ENCODE measurements at regions not wholly inside any gene's neighbourhood (a gene's known extent, or its start where the extent isn't known, plus 50 kb on each side); places are given as distances from the start of the nearest gene placed in this dataset.
"Not testable (repeated sequence)": the region's sequence is repeated elsewhere in the genome, so short reads cannot be mapped to it uniquely, and the experiment has no call there.

DNA sequence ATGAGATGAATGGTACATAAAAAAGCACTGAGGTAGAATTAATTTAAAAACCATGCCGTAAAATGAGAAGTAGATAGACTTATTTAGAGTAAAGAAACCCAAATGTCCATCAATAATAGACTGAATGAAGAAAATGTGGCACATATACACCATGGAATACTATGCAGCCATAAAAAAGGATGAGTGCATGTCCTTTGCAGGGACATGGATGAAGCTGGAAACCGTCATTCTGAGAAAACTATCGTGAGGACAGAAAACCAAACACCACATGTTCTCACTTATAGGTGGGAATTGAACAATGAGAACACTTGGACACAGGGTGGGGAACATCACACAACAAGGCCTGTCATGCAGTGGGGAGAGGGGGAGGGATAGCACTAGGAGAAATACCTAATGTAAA lies 126.4 kb downstream of the KLRB1 start:
- H3K9me3 ChIP-seq (ENCODE audit: control insufficient read depth, insufficient read depth, low read length); H3K27me3 ChIP-seq (ENCODE audit: control insufficient read depth, insufficient read depth, low read length); H3K4me1 ChIP-seq (ENCODE audit: control insufficient read depth, insufficient read depth, low read length); H3K36me3 ChIP-seq (ENCODE audit: control insufficient read depth, insufficient read depth, low read length); H3K27ac ChIP-seq (ENCODE audit: low read depth, low read length); H3K4me3 ChIP-seq (ENCODE audit: low read depth, low read length); DNase-seq (ENCODE audit: low read depth in 4 of 6, low spot score in 6 of 6): not testable (repeated sequence)
- no CpG with 5 or more reads among the region's 3 CpGs for WGBS (ENCODE audit: insufficient coverage)

DNA sequence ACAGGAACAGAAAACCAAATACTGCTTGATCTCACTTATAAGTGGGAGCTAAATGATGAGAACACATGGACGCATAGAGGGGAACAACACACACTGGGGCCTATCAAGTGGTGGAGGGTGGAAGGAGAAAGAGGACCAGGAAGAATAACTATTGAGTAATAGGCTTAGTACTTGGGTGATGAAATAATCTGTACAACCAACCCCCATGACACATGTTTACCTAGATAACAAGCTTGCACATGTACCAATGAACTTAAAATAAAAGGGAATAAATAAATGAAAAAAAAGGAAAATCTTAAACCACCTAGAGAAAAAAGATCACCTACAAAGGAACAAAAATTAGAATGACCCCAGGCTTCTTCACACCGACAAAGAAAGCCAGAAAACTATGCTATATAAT lies 133.5 kb downstream of the KLRB1 start:
- no CpG with 5 or more reads among the region's 2 CpGs for WGBS (ENCODE audit: insufficient coverage)

DNA sequence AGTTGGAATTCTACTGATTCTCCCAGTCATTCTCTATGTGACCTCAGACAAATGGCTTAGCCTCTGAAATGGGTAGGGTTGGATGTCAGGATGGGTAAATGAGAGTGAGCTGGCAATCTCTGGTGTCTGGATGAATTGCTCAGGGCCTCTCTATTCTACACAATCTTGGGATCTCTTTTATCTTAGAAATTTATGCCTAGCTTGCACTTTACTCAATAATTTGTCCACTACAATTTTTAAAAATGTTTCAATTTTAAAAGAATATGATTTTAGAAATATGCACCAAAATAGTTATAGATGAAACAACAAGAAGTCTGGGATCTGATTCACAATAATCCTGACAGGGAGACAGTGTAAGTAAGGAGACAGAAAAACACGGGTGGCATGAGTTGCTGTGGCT lies 134.1 kb downstream of the KLRB1 start:
- not testable (repeated sequence) for H3K27me3 ChIP-seq (ENCODE audit: control insufficient read depth, insufficient read depth, low read length); H3K36me3 ChIP-seq (ENCODE audit: control insufficient read depth, insufficient read depth, low read length); H3K4me1 ChIP-seq (ENCODE audit: control insufficient read depth, insufficient read depth, low read length); H3K27ac ChIP-seq (ENCODE audit: low read depth, low read length); H3K4me3 ChIP-seq (ENCODE audit: low read depth, low read length); DNase-seq (ENCODE audit: low read depth in 4 of 6, low spot score in 6 of 6); H3K9me3 ChIP-seq (ENCODE audit: control insufficient read depth, insufficient read depth, low read length)
- WGBS (ENCODE audit: insufficient coverage) = no CpG with 5 or more reads among the region's 1 CpG

More for the DNA sequence above, 133.5 kb downstream of the KLRB1 start:
- not testable (repeated sequence) for DNase-seq (ENCODE audit: low read depth in 4 of 6, low spot score in 6 of 6); H3K36me3 ChIP-seq (ENCODE audit: control insufficient read depth, insufficient read depth, low read length); H3K27ac ChIP-seq (ENCODE audit: low read depth, low read length); H3K4me1 ChIP-seq (ENCODE audit: control insufficient read depth, insufficient read depth, low read length); H3K4me3 ChIP-seq (ENCODE audit: low read depth, low read length); H3K27me3 ChIP-seq (ENCODE audit: control insufficient read depth, insufficient read depth, low read length); H3K9me3 ChIP-seq (ENCODE audit: control insufficient read depth, insufficient read depth, low read length)

DNA sequence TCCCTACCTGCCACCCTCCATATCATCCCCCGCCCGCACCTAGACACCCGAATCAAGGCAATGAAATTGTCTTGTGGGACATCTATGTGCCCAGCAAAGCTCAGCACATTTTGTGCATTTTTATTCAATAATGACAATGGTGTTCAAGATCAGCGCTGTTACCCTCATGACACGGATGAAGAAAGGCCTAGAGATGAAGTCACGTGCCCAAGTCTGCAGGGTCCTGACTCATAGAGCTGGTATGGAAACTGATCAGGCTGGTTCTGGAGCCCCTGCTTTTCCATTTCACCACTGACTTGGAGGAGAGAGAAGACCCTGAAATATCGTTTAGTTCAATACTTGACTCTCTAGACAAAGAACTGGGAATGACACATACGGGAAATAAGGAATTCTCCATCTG lies 136.2 kb downstream of the KLRB1 start:
- not testable (repeated sequence) for H3K9me3 ChIP-seq (ENCODE audit: control insufficient read depth, insufficient read depth, low read length); H3K27me3 ChIP-seq (ENCODE audit: control insufficient read depth, insufficient read depth, low read length); DNase-seq (ENCODE audit: low read depth in 4 of 6, low spot score in 6 of 6); H3K4me3 ChIP-seq (ENCODE audit: low read depth, low read length); H3K27ac ChIP-seq (ENCODE audit: low read depth, low read length); H3K36me3 ChIP-seq (ENCODE audit: control insufficient read depth, insufficient read depth, low read length); H3K4me1 ChIP-seq (ENCODE audit: control insufficient read depth, insufficient read depth, low read length)
- WGBS (ENCODE audit: insufficient coverage) = 97% methylated on average over 4 of the region's 8 CpGs

DNA sequence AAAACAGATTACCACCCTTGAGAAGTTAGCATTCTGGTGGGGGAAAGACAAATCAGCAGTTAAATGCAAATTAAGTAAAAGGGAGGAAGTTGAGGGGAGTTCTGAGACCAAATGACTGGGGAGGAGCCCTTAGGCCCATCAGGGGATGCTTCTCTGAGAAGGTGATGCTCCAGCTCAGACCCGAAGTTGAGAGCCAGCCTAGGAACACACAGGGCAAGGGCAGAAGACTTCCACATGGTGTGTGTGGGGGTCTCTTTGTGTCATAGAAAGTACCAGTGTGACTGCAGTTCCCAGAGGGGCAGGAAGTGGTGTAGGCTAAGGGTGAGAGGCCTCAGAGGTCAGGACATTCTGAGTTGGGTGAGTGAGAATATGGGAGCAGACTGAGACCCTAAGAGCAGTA lies 137.3 kb downstream of the KLRB1 start:
- not testable (repeated sequence) for H3K4me3 ChIP-seq (ENCODE audit: low read depth, low read length); DNase-seq (ENCODE audit: low read depth in 4 of 6, low spot score in 6 of 6); H3K9me3 ChIP-seq (ENCODE audit: control insufficient read depth, insufficient read depth, low read length); H3K27me3 ChIP-seq (ENCODE audit: control insufficient read depth, insufficient read depth, low read length); H3K27ac ChIP-seq (ENCODE audit: low read depth, low read length); H3K4me1 ChIP-seq (ENCODE audit: control insufficient read depth, insufficient read depth, low read length); H3K36me3 ChIP-seq (ENCODE audit: control insufficient read depth, insufficient read depth, low read length)
- WGBS (ENCODE audit: insufficient coverage) = 80% methylated on average over 1 of the region's 1 CpG

DNA sequence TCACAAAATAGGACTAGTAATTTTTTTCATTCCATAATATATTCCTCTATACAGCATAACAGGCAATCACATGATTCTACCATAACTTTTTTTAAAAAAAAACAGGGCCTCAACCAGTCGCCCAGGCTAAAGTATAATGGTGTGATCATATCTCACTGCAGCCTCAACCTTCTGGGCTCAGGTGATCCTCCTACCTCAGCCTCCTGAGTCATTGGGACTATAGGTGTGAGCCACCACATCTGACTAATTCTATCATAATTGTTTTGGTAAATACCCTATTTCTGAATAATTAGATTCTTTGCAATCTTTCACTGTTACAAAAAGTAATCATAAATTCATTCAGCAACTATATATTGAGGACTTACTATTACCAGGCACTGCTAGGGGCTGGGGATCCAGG lies 137.8 kb downstream of the KLRB1 start:
- not testable (repeated sequence) for H3K27me3 ChIP-seq (ENCODE audit: control insufficient read depth, insufficient read depth, low read length); H3K9me3 ChIP-seq (ENCODE audit: control insufficient read depth, insufficient read depth, low read length); H3K36me3 ChIP-seq (ENCODE audit: control insufficient read depth, insufficient read depth, low read length); H3K4me1 ChIP-seq (ENCODE audit: control insufficient read depth, insufficient read depth, low read length); H3K4me3 ChIP-seq (ENCODE audit: low read depth, low read length); H3K27ac ChIP-seq (ENCODE audit: low read depth, low read length); DNase-seq (ENCODE audit: low read depth in 4 of 6, low spot score in 6 of 6)
- no CpG with 5 or more reads among the region's 1 CpG for WGBS (ENCODE audit: insufficient coverage)

DNA sequence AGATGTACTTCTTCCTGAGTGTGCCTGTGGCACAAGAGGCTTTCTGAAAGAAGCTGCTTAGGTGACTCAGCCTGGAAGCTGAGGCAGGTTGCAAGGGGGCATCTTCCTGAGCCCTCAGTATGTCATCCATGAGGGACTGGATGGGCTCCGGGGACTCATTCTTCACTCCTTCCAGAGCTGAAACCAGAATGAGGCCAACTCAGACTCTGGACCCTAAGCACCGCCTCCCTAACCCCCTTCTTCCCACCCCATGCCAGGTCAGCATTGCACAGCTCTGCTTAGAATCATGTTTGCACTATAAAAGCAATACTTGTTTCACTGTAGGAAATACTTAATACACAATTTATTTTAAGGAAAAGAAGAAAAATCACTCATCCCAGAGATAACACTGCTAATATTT lies 138.3 kb downstream of the KLRB1 start:
- not testable (repeated sequence) for H3K4me3 ChIP-seq (ENCODE audit: low read depth, low read length); H3K4me1 ChIP-seq (ENCODE audit: control insufficient read depth, insufficient read depth, low read length); H3K36me3 ChIP-seq (ENCODE audit: control insufficient read depth, insufficient read depth, low read length); DNase-seq (ENCODE audit: low read depth in 4 of 6, low spot score in 6 of 6); H3K9me3 ChIP-seq (ENCODE audit: control insufficient read depth, insufficient read depth, low read length); H3K27ac ChIP-seq (ENCODE audit: low read depth, low read length); H3K27me3 ChIP-seq (ENCODE audit: control insufficient read depth, insufficient read depth, low read length)
- 100% methylated on average over 1 of the region's 2 CpGs for WGBS (ENCODE audit: insufficient coverage)

DNA sequence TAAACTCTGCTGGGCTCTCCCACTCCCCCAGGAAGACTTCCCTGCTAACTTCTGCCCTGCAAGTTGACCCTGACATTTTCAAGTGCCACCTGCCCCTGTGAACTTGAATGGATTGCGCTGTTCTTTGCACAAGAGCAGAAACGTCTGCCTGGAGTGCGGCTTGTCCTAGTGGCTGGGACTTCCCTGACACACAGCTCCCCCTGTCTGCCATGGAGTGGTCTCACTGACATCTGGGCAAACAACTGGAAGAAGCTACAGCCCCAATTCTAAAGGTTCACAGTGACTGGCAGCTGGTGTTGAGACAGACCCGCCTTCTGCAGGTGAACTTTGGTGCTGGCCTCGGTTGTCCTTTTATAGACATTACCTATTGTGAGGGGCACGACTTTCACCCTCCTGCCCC lies 138.7 kb downstream of the KLRB1 start:
- WGBS (ENCODE audit: insufficient coverage) = 31% methylated on average over 3 of the region's 6 CpGs
- H3K27ac ChIP-seq (ENCODE audit: low read depth, low read length); H3K27me3 ChIP-seq (ENCODE audit: control insufficient read depth, insufficient read depth, low read length); H3K4me3 ChIP-seq (ENCODE audit: low read depth, low read length); H3K9me3 ChIP-seq (ENCODE audit: control insufficient read depth, insufficient read depth, low read length); H3K4me1 ChIP-seq (ENCODE audit: control insufficient read depth, insufficient read depth, low read length); H3K36me3 ChIP-seq (ENCODE audit: control insufficient read depth, insufficient read depth, low read length): not testable (repeated sequence)
- peak in 3 of 6 donors; percentile 17 to 51 (median 49) for DNase-seq (ENCODE audit: low read depth in 4 of 6, low spot score in 6 of 6)

DNA sequence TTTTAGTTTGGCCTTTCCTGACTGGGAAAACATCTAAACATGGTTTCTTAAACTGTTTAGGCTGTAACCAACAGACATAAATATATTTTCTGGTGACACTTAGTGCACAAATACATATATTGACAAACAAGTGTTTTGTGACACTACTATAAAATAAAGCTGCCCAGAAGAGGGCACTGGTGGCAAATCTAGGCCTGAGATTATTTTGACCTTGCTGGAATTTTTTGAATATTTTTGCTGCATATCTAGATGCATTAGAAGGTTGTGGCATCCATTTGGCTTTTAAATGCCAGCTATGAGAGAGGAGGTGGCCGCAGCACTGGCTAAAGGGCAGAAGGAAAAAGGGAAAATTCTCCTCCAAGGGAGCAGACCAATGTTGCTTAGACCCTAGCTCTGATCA lies 139.6 kb downstream of the KLRB1 start:
- H3K36me3 ChIP-seq (ENCODE audit: control insufficient read depth, insufficient read depth, low read length); H3K4me1 ChIP-seq (ENCODE audit: control insufficient read depth, insufficient read depth, low read length); H3K27me3 ChIP-seq (ENCODE audit: control insufficient read depth, insufficient read depth, low read length); H3K9me3 ChIP-seq (ENCODE audit: control insufficient read depth, insufficient read depth, low read length); H3K4me3 ChIP-seq (ENCODE audit: low read depth, low read length); H3K27ac ChIP-seq (ENCODE audit: low read depth, low read length): not testable (repeated sequence)
- no CpG with 5 or more reads among the region's 1 CpG for WGBS (ENCODE audit: insufficient coverage)
- DNase-seq (ENCODE audit: low read depth in 4 of 6, low spot score in 6 of 6) = peak in 1 of 6 donors; percentile 14

DNA sequence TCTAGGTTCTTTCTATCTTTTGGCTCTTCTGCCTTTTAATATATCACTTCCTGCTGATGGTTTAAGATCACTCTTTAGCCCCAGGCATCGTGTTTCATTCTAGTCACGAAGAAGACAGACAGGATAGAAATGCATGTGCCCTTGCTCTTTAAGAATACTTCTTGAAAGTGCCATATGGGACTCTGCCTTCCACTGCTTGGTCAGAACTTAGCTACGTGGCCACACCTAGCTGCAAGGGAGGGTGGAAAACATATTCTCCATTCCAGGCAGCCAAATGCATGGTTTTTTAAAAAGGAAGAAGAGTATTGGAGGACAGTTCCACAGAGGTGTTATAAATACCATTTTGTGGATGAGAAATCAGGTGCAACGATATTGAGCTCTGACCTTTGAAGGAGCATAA lies 143.3 kb downstream of the KLRB1 start:
- H3K9me3 ChIP-seq (ENCODE audit: control insufficient read depth, insufficient read depth, low read length) = no peaks in the 10 kb centered on the region
- no peak overlapping the region for H3K4me3 ChIP-seq (ENCODE audit: low read depth, low read length)
- no peaks in the 10 kb centered on the region for H3K27me3 ChIP-seq (ENCODE audit: control insufficient read depth, insufficient read depth, low read length)
- 90% methylated on average over 4 of the region's 4 CpGs for WGBS (ENCODE audit: insufficient coverage)
- no peaks in the 10 kb centered on the region for H3K4me1 ChIP-seq (ENCODE audit: control insufficient read depth, insufficient read depth, low read length)
- H3K27ac ChIP-seq (ENCODE audit: low read depth, low read length) = no peak overlapping the region
- no peaks in the 10 kb centered on the region for H3K36me3 ChIP-seq (ENCODE audit: control insufficient read depth, insufficient read depth, low read length)
- DNase-seq (ENCODE audit: low read depth in 4 of 6, low spot score in 6 of 6) = no peak

DNA sequence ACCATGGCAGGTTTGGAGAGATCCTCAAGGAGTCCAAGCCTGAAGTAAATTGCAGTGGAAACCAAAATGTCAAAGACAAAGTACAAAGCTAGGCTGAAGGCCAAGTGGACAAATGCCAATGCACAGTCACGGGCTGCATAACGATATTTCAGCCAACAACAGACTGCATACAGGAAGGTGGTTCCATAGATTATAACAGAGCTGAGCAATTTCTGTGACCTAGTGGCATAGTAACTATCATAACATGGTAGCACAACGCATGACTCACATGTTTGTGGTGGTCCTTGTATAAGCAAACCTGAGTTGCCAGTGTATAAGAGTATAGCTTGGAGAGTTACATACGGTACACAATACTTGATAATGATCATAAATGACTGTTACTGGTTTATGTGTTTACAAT lies 152.2 kb downstream of the KLRB1 start:
- not testable (repeated sequence) for H3K4me1 ChIP-seq (ENCODE audit: control insufficient read depth, insufficient read depth, low read length); H3K4me3 ChIP-seq (ENCODE audit: low read depth, low read length); H3K36me3 ChIP-seq (ENCODE audit: control insufficient read depth, insufficient read depth, low read length); H3K27me3 ChIP-seq (ENCODE audit: control insufficient read depth, insufficient read depth, low read length); H3K27ac ChIP-seq (ENCODE audit: low read depth, low read length); H3K9me3 ChIP-seq (ENCODE audit: control insufficient read depth, insufficient read depth, low read length)
- peak in 2 of 6 donors; percentile 5 to 19 for DNase-seq (ENCODE audit: low read depth in 4 of 6, low spot score in 6 of 6)
- no CpG with 5 or more reads among the region's 4 CpGs for WGBS (ENCODE audit: insufficient coverage)
